ENCODE measurements at regions not wholly inside any gene's neighbourhood (a gene's known extent, or its start where the extent isn't known, plus 50 kb on each side); places are given as distances from the start of the nearest gene placed in this dataset.
"Not testable (repeated sequence)": the region's sequence is repeated elsewhere in the genome, so short reads cannot be mapped to it uniquely, and the experiment has no call there.

GRCh38 chr1:189971656-189972055 lies 506.0 kb downstream of the BRINP3 start:
- Histone ChIP-seq H3K4me3 (ENCODE audit: insufficient read depth, low read depth, low read length) (no peak overlapping the region), H3K36me3 (ENCODE audit: control insufficient read depth, insufficient read depth, low read length) (no peaks in the 10 kb centered on the region), H3K4me1 (ENCODE audit: control insufficient read depth, insufficient read depth, low read length) (no peaks in the 10 kb centered on the region), H3K27ac (ENCODE audit: insufficient read depth, low read depth, low read length, poor library complexity, severe bottlenecking) (no peak overlapping the region), H3K9me3 (ENCODE audit: control insufficient read depth, low read length) (no peaks in the 10 kb centered on the region), H3K27me3 (ENCODE audit: control insufficient read depth, insufficient read depth, low read length, poor library complexity, severe bottlenecking) (no peaks in the 10 kb centered on the region)
- 90 to 95% methylated on average over 3 to 4 of the region's 4 CpGs for WGBS, 2 experiments

GRCh38 chr1:189977184-189977583 lies 500.5 kb downstream of the BRINP3 start:
- H3K27me3 ChIP-seq (ENCODE audit: control insufficient read depth, insufficient read depth, low read length, poor library complexity, severe bottlenecking), result no peaks in the 10 kb centered on the region
- H3K27ac ChIP-seq (ENCODE audit: insufficient read depth, low read depth, low read length, poor library complexity, severe bottlenecking), result no peak overlapping the region
- H3K4me1 ChIP-seq (ENCODE audit: control insufficient read depth, insufficient read depth, low read length), result no peaks in the 10 kb centered on the region
- H3K36me3 ChIP-seq (ENCODE audit: control insufficient read depth, insufficient read depth, low read length), result no peaks in the 10 kb centered on the region
- no peaks in the 10 kb centered on the region for H3K9me3 ChIP-seq (ENCODE audit: control insufficient read depth, low read length)
- WGBS, 2 experiments, result 82 to 94% methylated on average over 2 of the region's 2 CpGs
- no peak overlapping the region for H3K4me3 ChIP-seq (ENCODE audit: insufficient read depth, low read depth, low read length)

- Histone ChIP-seq H3K27me3 (ENCODE audit: control insufficient read depth, insufficient read depth, low read length, poor library complexity, severe bottlenecking) (no peaks in the 10 kb centered on the region), H3K36me3 (ENCODE audit: control insufficient read depth, insufficient read depth, low read length) (no peaks in the 10 kb centered on the region), H3K4me1 (ENCODE audit: control insufficient read depth, insufficient read depth, low read length) (no peaks in the 10 kb centered on the region), H3K27ac (ENCODE audit: insufficient read depth, low read depth, low read length, poor library complexity, severe bottlenecking) (no peak overlapping the region), H3K4me3 (ENCODE audit: insufficient read depth, low read depth, low read length) (no peak overlapping the region), H3K9me3 (ENCODE audit: control insufficient read depth, low read length) (no peaks in the 10 kb centered on the region)
- WGBS, 2 experiments, result 81 to 92% methylated on average over 1 to 3 of the region's 3 CpGs
Observed at GRCh38 chr1:189983166-189983890, 494.3 kb downstream of the BRINP3 start.

DNA sequence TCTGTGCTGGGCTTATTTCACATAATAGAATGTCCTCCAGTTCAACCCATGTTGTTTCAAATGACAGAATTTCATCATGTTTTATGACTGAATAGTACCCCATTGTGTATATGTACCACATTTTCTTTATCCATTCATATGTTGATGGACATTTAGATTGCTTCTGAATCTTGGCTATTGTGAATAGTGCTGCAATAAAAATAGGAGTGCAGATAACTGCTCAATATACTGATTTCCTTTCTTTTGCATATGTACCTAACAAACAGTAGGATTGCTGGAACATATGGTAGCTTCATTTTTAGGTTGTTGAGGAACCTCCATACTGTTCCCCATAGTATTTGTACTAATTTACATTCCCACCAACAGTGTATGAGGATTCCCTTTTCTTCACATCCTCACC lies 491.1 kb downstream of the BRINP3 start:
- Histone ChIP-seq H3K4me1 (ENCODE audit: control insufficient read depth, insufficient read depth, low read length) (no peaks in the 10 kb centered on the region), H3K4me3 (ENCODE audit: insufficient read depth, low read depth, low read length) (no peak overlapping the region), H3K36me3 (ENCODE audit: control insufficient read depth, insufficient read depth, low read length) (no peaks in the 10 kb centered on the region), H3K27me3 (ENCODE audit: control insufficient read depth, insufficient read depth, low read length, poor library complexity, severe bottlenecking) (no peaks in the 10 kb centered on the region), H3K9me3 (ENCODE audit: control insufficient read depth, low read length) (no peaks in the 10 kb centered on the region), H3K27ac (ENCODE audit: insufficient read depth, low read depth, low read length, poor library complexity, severe bottlenecking) (no peak overlapping the region)

GRCh38 chr1:189987509-189987908 lies 490.2 kb downstream of the BRINP3 start:
- Histone ChIP-seq H3K9me3 (ENCODE audit: control insufficient read depth, low read length) (no peaks in the 10 kb centered on the region), H3K4me1 (ENCODE audit: control insufficient read depth, insufficient read depth, low read length) (no peaks in the 10 kb centered on the region), H3K36me3 (ENCODE audit: control insufficient read depth, insufficient read depth, low read length) (no peaks in the 10 kb centered on the region), H3K4me3 (ENCODE audit: insufficient read depth, low read depth, low read length) (no peak overlapping the region), H3K27ac (ENCODE audit: insufficient read depth, low read depth, low read length, poor library complexity, severe bottlenecking) (no peak overlapping the region), H3K27me3 (ENCODE audit: control insufficient read depth, insufficient read depth, low read length, poor library complexity, severe bottlenecking) (no peaks in the 10 kb centered on the region)
- 92 to 93% methylated on average over 2 of the region's 2 CpGs for WGBS, 2 experiments

- Histone ChIP-seq H3K4me1 (ENCODE audit: control insufficient read depth, insufficient read depth, low read length) (no peaks in the 10 kb centered on the region), H3K4me3 (ENCODE audit: insufficient read depth, low read depth, low read length) (no peak overlapping the region), H3K27me3 (ENCODE audit: control insufficient read depth, insufficient read depth, low read length, poor library complexity, severe bottlenecking) (no peaks in the 10 kb centered on the region), H3K27ac (ENCODE audit: insufficient read depth, low read depth, low read length, poor library complexity, severe bottlenecking) (no peak overlapping the region), H3K9me3 (ENCODE audit: control insufficient read depth, low read length) (no peaks in the 10 kb centered on the region), H3K36me3 (ENCODE audit: control insufficient read depth, insufficient read depth, low read length) (no peaks in the 10 kb centered on the region)
- WGBS, 2 experiments, result 93 to 97% methylated on average over 12 of the region's 12 CpGs
Observed at GRCh38 chr1:189992856-189993255, 484.8 kb downstream of the BRINP3 start.

- Histone ChIP-seq H3K27ac (ENCODE audit: insufficient read depth, low read depth, low read length, poor library complexity, severe bottlenecking) (no peak overlapping the region), H3K36me3 (ENCODE audit: control insufficient read depth, insufficient read depth, low read length) (no peaks in the 10 kb centered on the region), H3K4me1 (ENCODE audit: control insufficient read depth, insufficient read depth, low read length) (no peaks in the 10 kb centered on the region), H3K9me3 (ENCODE audit: control insufficient read depth, low read length) (no peaks in the 10 kb centered on the region), H3K27me3 (ENCODE audit: control insufficient read depth, insufficient read depth, low read length, poor library complexity, severe bottlenecking) (no peaks in the 10 kb centered on the region), H3K4me3 (ENCODE audit: insufficient read depth, low read depth, low read length) (no peak overlapping the region)
- WGBS, 2 experiments, result 96 to 97% methylated on average over 1 of the region's 3 CpGs
Observed at GRCh38 chr1:190000365-190000872, 477.2 kb downstream of the BRINP3 start.

- Histone ChIP-seq H3K27ac (ENCODE audit: insufficient read depth, low read depth, low read length, poor library complexity, severe bottlenecking) (no peak overlapping the region), H3K27me3 (ENCODE audit: control insufficient read depth, insufficient read depth, low read length, poor library complexity, severe bottlenecking) (no peaks in the 10 kb centered on the region), H3K4me1 (ENCODE audit: control insufficient read depth, insufficient read depth, low read length) (no peaks in the 10 kb centered on the region), H3K4me3 (ENCODE audit: insufficient read depth, low read depth, low read length) (no peak overlapping the region), H3K36me3 (ENCODE audit: control insufficient read depth, insufficient read depth, low read length) (no peaks in the 10 kb centered on the region), H3K9me3 (ENCODE audit: control insufficient read depth, low read length) (no peaks in the 10 kb centered on the region)
- 100% methylated on average over 2 of the region's 2 CpGs for whole genome bisulfite sequencing, 2 experiments
Observed at GRCh38 chr1:190001187-190001586, 476.5 kb downstream of the BRINP3 start.

DNA sequence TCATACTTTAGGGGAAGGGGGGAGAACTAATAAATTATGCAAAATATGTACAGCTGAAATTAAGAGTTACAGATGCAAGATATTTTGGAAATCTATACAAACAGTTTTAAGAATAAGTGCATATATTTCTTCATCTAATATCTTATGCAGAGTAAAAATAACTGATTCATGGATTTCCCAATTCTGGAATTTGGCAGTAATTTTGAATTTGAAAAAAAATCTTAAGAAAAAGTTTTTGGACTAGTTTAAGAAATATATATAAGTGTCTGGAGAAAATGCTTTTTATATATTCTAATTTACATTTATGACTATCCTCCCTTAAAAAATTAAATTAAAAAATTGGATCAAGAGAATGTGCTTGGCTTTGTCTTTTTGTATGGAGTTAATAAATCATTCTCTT lies 474.3 kb downstream of the BRINP3 start:
- H3K9me3 ChIP-seq (ENCODE audit: control insufficient read depth, low read length), result no peaks in the 10 kb centered on the region

DNA sequence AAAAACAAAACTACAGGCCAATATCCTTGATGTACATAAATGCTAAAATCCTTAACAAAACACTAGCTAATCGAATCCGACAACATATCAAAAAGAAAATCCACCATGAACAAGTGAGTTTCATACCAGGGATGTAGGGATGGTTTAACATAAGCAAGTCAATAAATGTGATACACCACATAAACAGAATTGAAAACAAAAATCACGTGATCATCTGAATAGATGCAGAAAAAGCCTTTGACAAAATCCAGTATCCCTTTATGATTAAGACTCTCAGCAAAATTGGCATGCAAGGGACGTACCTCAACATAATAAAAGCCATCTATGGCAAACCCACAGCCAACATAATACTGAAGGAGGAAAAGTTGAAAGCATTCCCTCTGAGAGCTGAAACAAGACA lies 466.1 kb downstream of the BRINP3 start:
- Histone ChIP-seq H3K4me1 (ENCODE audit: control insufficient read depth, insufficient read depth, low read length) (no peaks in the 10 kb centered on the region), H3K4me3 (ENCODE audit: insufficient read depth, low read depth, low read length) (no peak overlapping the region), H3K36me3 (ENCODE audit: control insufficient read depth, insufficient read depth, low read length) (no peaks in the 10 kb centered on the region), H3K27ac (ENCODE audit: insufficient read depth, low read depth, low read length, poor library complexity, severe bottlenecking) (no peak overlapping the region), H3K27me3 (ENCODE audit: control insufficient read depth, insufficient read depth, low read length, poor library complexity, severe bottlenecking) (no peaks in the 10 kb centered on the region), H3K9me3 (ENCODE audit: control insufficient read depth, low read length) (no peaks in the 10 kb centered on the region)
- WGBS, 2 experiments, result 86 to 91% methylated on average over 3 to 4 of the region's 4 CpGs

More for the DNA sequence above, 474.3 kb downstream of the BRINP3 start:
- no peaks in the 10 kb centered on the region for H3K4me1 ChIP-seq (ENCODE audit: control insufficient read depth, insufficient read depth, low read length)
- H3K27ac ChIP-seq (ENCODE audit: insufficient read depth, low read depth, low read length, poor library complexity, severe bottlenecking), result no peak overlapping the region
- no peak overlapping the region for H3K4me3 ChIP-seq (ENCODE audit: insufficient read depth, low read depth, low read length)
- no peaks in the 10 kb centered on the region for H3K36me3 ChIP-seq (ENCODE audit: control insufficient read depth, insufficient read depth, low read length)
- no peaks in the 10 kb centered on the region for H3K27me3 ChIP-seq (ENCODE audit: control insufficient read depth, insufficient read depth, low read length, poor library complexity, severe bottlenecking)

- H3K27me3 ChIP-seq (ENCODE audit: control insufficient read depth, insufficient read depth, low read length, poor library complexity, severe bottlenecking); H3K27ac ChIP-seq (ENCODE audit: insufficient read depth, low read depth, low read length, poor library complexity, severe bottlenecking); H3K4me1 ChIP-seq (ENCODE audit: control insufficient read depth, insufficient read depth, low read length); H3K36me3 ChIP-seq (ENCODE audit: control insufficient read depth, insufficient read depth, low read length); H3K9me3 ChIP-seq (ENCODE audit: control insufficient read depth, low read length); H3K4me3 ChIP-seq (ENCODE audit: insufficient read depth, low read depth, low read length): not testable (repeated sequence)
- WGBS, 2 experiments, result 92 to 94% methylated on average over 16 of the region's 16 CpGs
Observed at GRCh38 chr1:190019151-190019550, 458.5 kb downstream of the BRINP3 start.
